K562 (cell line): ENCODE measurements at regions not wholly inside any gene's neighbourhood (a gene's known extent, or its start where the extent isn't known, plus 50 kb on each side); places are given as distances from the start of the nearest gene placed in this dataset.

Experiments
- IRF2 ChIP-seq: sonication (generic); formaldehyde crosslinking; IDR thresholded peaks from 2 replicates; pipeline ENCODE4 v1.8.1; 2022; ENCODE audit warnings: mild to moderate bottlenecking, missing genetic modification reagents
- KDM5B ChIP-seq: fragments of 200-600 bp; sonication (generic); IDR thresholded peaks from 2 replicates; pipeline ENCODE4 v1.6.1; 2012; ENCODE audit warnings: low read depth, mild to moderate bottlenecking, moderate library complexity, low read length, control low read depth, inconsistent platforms; ENCODE audit not compliant: insufficient replicate concordance
- SIX5 ChIP-seq, 2 experiments: IDR thresholded peaks; 2 replicates each; pipeline ENCODE4 v1.6.1; 2011; ENCODE audit warnings: low read length in 2 of 2, borderline replicate concordance in 1 of 2, low read depth in 1 of 2, mild to moderate bottlenecking in 1 of 2, moderate library complexity in 1 of 2; ENCODE audit not compliant: insufficient read depth in 1 of 2
- SRF ChIP-seq, 2 experiments: fragments of 250-450, 450-650 bp in 1 of 2; sonication (Bioruptor Pico) in 1 of 2; sonication (generic) in 1 of 2; formaldehyde crosslinking; IDR thresholded peaks; 2 replicates each; pipeline versions ENCODE4 v1.5.0 to v1.5.1; 2020 to 2022; ENCODE audit warnings: mild to moderate bottlenecking in 1 of 2, missing genetic modification reagents in 1 of 2
- TBL1XR1 ChIP-seq, 2 experiments: IDR thresholded peaks; 2 replicates each; pipeline ENCODE4 v1.6.1; 2012; ENCODE audit warnings: improper control_type of control experiment in 2 of 2, low read length in 2 of 2, mild to moderate bottlenecking in 1 of 2
- TEAD2 ChIP-seq: fragments of 450-650 bp; IDR thresholded peaks from 2 replicates; pipeline ENCODE4 v1.6.1; 2016; ENCODE audit warnings: missing genetic modification characterization, control low read depth, missing compliant biosample characterization
- TOE1 ChIP-seq, 2 experiments: fragments of 450-650 bp in 1 of 2; sonication (generic) in 1 of 2; formaldehyde crosslinking in 1 of 2; IDR thresholded peaks; 2 replicates each; pipeline versions ENCODE4 v1.7.1 to v1.8.0; 2016 to 2022; ENCODE audit warnings: borderline replicate concordance in 2 of 2, mild to moderate bottlenecking in 2 of 2, antibody characterized with exemption in 1 of 2, inconsistent platforms in 1 of 2, low read depth in 1 of 2, missing genetic modification reagents in 1 of 2, moderate library complexity in 1 of 2
- XRCC5 ChIP-seq: fragments of 200-400 bp; formaldehyde crosslinking; IDR thresholded peaks from 2 replicates; pipeline ENCODE4 v1.6.1; 2017; ENCODE audit warnings: low read depth, mild to moderate bottlenecking, low read length
- ZBTB7A ChIP-seq: IDR thresholded peaks from 2 replicates; pipeline ENCODE4 v1.6.1; 2011; ENCODE audit warnings: low read depth, mild to moderate bottlenecking, low read length, moderate library complexity, borderline replicate concordance; ENCODE audit not compliant: control insufficient read depth
- ZC3H4 ChIP-seq: sonication (generic); formaldehyde crosslinking; IDR thresholded peaks from 2 replicates; pipeline ENCODE4 v1.9.0; 2021; ENCODE audit warnings: missing genetic modification reagents, borderline replicate concordance
- ZNF384 ChIP-seq: IDR thresholded peaks from 2 replicates; pipeline ENCODE4 v1.6.1; 2012; ENCODE audit warnings: low read depth, low read length, improper control_type of control experiment
- TF ChIP-seq, protein P1 (sequence below), 2 experiments: fragments of 200-800 bp in 1 of 2; sonication (Bioruptor generic) in 1 of 2; sonication (generic) in 1 of 2; formaldehyde crosslinking in 1 of 2; IDR thresholded peaks in 1 of 2; conservative IDR thresholded peaks in 1 of 2; 2 replicates each; pipeline versions ENCODE4 v1.5.0 to v1.6.1; 2016 to 2020; ENCODE audit warnings: missing compliant biosample characterization in 1 of 2, missing genetic modification characterization in 1 of 2, missing genetic modification reagents in 1 of 2
- TF ChIP-seq, protein P2 (sequence below), 3 experiments: IDR thresholded peaks in 2 of 3; conservative IDR thresholded peaks in 1 of 3; 2 replicates each; pipeline ENCODE4 v1.5.1; 2011 to 2012; ENCODE audit warnings: low read length in 3 of 3, mild to moderate bottlenecking in 3 of 3, control low read depth in 2 of 3, improper control_type of control experiment in 1 of 3, inconsistent platforms in 1 of 3, low read depth in 1 of 3, mixed read lengths in 1 of 3, moderate library complexity in 1 of 3; ENCODE audit not compliant: insufficient read depth in 2 of 3

- TF ChIP-seq ZNF384 (no peak), TBL1XR1 (IDR thresholded peaks at IDR 0.05; ENCODE audit: low read length in 2 of 2) (no peak), SIX5 (IDR thresholded peaks at IDR 0.05; ENCODE audit: borderline replicate concordance in 1 of 2, insufficient read depth in 1 of 2, low read depth in 1 of 2, low read length in 2 of 2) (no peak), KDM5B (no peak), SRF (CRISPR knock-in tag; IDR thresholded peaks at IDR 0.05) (no peak), ZBTB7A (no peak), ZC3H4 (CRISPR knock-in tag) (no peak), TOE1 (IDR thresholded peaks at IDR 0.05; ENCODE audit: borderline replicate concordance) (no peak), TOE1 (CRISPR knock-in tag; IDR thresholded peaks at IDR 0.05; ENCODE audit: borderline replicate concordance, low read depth) (no peak), IRF2 (CRISPR knock-in tag) (no peak), TEAD2 (tag) (no peak), XRCC5 (no peak)
- TF ChIP-seq, protein P1, sequence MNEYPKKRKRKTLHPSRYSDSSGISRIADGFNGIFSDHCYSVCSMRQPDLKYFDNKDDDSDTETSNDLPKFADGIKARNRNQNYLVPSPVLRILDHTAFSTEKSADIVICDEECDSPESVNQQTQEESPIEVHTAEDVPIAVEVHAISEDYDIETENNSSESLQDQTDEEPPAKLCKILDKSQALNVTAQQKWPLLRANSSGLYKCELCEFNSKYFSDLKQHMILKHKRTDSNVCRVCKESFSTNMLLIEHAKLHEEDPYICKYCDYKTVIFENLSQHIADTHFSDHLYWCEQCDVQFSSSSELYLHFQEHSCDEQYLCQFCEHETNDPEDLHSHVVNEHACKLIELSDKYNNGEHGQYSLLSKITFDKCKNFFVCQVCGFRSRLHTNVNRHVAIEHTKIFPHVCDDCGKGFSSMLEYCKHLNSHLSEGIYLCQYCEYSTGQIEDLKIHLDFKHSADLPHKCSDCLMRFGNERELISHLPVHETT (CRISPR knock-in tag; conservative IDR thresholded peaks at IDR 0.05 in 1 of 2, IDR thresholded peaks at IDR 0.05 in 1 of 2), result no peak
- TF ChIP-seq, protein P2, sequence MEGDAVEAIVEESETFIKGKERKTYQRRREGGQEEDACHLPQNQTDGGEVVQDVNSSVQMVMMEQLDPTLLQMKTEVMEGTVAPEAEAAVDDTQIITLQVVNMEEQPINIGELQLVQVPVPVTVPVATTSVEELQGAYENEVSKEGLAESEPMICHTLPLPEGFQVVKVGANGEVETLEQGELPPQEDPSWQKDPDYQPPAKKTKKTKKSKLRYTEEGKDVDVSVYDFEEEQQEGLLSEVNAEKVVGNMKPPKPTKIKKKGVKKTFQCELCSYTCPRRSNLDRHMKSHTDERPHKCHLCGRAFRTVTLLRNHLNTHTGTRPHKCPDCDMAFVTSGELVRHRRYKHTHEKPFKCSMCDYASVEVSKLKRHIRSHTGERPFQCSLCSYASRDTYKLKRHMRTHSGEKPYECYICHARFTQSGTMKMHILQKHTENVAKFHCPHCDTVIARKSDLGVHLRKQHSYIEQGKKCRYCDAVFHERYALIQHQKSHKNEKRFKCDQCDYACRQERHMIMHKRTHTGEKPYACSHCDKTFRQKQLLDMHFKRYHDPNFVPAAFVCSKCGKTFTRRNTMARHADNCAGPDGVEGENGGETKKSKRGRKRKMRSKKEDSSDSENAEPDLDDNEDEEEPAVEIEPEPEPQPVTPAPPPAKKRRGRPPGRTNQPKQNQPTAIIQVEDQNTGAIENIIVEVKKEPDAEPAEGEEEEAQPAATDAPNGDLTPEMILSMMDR (IDR thresholded peaks at IDR 0.05 in 2 of 3, conservative IDR thresholded peaks at IDR 0.05 in 1 of 3; ENCODE audit: insufficient read depth in 2 of 3, low read depth in 1 of 3, low read length in 3 of 3), result no peak
Observed at GRCh38 chr1:81073580-81073979, 727.2 kb upstream of the ADGRL2 start.
